Esophagus muscularis mucosa (tissue), 3 donors: ENCODE measurements at regions not wholly inside any gene's neighbourhood (a gene's known extent, or its start where the extent isn't known, plus 50 kb on each side); places are given as distances from the start of the nearest gene placed in this dataset.
"Not testable (repeated sequence)": the region's sequence is repeated elsewhere in the genome, so short reads cannot be mapped to it uniquely, and the experiment has no call there.

Source experiments
- EP300 ChIP-seq: sonication (generic); formaldehyde crosslinking; IDR thresholded peaks from one replicate; pipeline ENCODE4 v1.6.1; 2017; ENCODE audit warnings: antibody characterized with exemption
- TF ChIP-seq, protein P1 (sequence below), 3 experiments: fragments of 200-600 bp in 2 of 3; fragments of 450-650 bp in 1 of 3; sonication (generic) in 2 of 3; IDR thresholded peaks; one replicate each; pipeline ENCODE4 v1.5.1; 2017 to 2019; ENCODE audit warnings: antibody characterized with exemption in 3 of 3, mild to moderate bottlenecking in 2 of 3, moderate library complexity in 1 of 3

DNA sequence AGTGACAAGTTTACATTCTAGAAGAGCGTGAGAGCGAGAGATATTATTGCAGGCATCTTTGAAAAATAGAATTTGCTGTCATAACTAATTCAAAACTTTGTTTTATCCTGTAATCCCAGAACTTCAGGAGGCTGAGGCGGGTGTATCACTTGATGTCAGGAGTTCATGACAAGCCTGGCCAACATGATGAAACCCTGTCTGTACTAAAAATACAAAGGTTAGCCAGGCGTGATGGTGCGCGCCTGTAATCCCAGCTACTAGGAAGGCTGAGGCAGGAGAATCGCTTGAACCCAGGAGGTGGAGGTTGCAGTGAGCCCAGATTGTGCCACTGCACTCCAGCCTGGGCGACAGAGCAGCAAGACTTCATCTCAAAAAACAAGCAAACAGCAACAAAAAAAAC is 108.6 kb upstream of the BMP2 start:
- TF ChIP-seq EP300: not testable (repeated sequence)
- TF ChIP-seq, protein P1, sequence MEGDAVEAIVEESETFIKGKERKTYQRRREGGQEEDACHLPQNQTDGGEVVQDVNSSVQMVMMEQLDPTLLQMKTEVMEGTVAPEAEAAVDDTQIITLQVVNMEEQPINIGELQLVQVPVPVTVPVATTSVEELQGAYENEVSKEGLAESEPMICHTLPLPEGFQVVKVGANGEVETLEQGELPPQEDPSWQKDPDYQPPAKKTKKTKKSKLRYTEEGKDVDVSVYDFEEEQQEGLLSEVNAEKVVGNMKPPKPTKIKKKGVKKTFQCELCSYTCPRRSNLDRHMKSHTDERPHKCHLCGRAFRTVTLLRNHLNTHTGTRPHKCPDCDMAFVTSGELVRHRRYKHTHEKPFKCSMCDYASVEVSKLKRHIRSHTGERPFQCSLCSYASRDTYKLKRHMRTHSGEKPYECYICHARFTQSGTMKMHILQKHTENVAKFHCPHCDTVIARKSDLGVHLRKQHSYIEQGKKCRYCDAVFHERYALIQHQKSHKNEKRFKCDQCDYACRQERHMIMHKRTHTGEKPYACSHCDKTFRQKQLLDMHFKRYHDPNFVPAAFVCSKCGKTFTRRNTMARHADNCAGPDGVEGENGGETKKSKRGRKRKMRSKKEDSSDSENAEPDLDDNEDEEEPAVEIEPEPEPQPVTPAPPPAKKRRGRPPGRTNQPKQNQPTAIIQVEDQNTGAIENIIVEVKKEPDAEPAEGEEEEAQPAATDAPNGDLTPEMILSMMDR (IDR thresholded peaks at IDR 0.05): not testable (repeated sequence)
